ENCODE measurements at regions not wholly inside any gene's neighbourhood (a gene's known extent, or its start where the extent isn't known, plus 50 kb on each side); places are given as distances from the start of the nearest gene placed in this dataset.
"Not testable (repeated sequence)": the region's sequence is repeated elsewhere in the genome, so short reads cannot be mapped to it uniquely, and the experiment has no call there.

GRCh38 chr2:156781677-156782076 lies 345.5 kb downstream of the GPD2 start:
- not testable (repeated sequence) for DNase-seq

DNA sequence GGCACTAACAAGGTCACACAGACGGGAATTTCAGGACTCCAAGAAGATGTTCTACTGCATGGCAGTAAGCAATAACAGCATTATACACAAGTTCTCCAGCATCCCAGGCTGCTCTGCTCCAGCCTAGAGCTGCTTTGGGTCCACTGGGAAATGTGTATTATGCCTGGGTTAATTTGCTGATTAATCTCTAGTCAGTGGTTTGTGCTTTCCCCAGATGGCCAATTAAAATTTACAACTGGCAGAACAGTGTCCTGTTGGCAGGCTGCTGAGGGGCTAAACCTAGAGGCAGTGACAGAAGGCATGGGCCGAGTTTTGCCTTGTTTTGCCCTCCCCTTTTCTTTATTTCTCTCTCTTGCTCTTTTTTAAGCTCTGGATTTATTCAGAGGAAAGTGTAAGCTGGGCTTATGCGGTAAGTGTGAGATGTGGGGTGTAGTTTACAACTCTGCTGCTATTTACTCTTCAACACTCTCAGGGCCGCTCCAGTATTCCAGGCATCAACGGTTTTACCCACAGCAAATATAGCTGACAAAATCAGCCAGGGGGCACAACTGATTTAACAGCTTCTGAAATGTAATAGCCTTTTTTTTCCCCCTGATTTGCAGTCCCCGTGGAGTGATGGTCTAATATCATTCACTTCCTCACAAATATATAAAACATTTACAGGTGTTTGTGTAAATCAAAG lies 348.0 kb downstream of the GPD2 start:
- no peak for DNase-seq

DNA sequence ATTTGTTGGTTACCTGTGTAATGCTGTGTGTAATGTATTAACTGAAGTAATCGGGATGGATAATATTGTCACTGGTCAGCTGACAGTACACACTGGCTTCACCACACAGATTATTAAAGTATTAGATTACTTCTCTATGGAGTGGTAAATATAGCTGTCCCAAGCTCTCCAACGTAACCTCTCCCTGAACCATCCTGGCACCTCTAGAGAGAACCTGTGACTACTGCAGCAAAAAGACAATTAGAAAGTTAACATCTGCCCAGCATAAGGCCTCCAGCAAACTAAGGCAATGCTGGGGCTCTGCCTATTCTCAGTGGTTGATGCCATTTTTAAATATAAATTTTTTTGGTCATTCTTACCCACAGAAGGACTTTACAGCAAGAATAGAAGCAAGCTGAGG lies 351.3 kb downstream of the GPD2 start:
- DNase-seq: no peak

DNA sequence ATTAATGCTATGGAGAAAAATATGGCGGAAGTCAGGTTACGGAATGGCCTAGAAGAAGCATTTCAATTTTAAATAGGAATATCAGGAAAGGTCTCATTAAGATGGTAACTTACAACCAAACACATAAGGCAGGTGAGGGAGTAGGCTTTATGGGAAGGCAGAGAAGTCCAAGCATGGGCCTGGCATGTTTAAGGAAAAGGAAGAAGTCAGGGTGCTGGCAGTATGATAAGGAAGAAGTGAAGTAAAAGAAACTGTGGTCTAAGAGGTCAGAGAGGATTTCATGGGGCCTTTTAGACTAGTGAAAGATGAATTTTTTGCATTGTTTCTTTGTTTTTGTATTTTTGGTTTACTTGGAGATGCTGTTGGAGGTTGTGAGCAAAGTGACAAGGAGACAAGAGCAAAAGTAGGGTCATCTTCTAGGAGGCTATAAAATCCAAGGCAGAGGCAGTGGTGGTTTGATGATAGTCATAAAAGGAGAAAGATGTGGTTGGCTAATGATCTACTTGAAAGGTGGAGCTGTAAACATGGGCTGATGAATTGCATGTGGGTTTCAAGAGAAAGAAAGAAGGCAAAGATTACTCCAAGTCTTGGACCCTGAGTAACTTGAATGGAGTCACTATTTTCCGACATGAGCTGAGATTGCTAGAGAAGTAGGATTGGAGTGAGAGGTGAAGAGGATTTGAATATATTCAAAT lies 354.3 kb downstream of the GPD2 start:
- no peak for DNase-seq

- DNase-seq: no peak
These were observed 356.2 kb downstream of the GPD2 start for GRCh38 chr2:156792242-156792840.

- DNase-seq: no peak
These were observed 361.7 kb downstream of the GPD2 start for GRCh38 chr2:156797832-156798231.

DNA sequence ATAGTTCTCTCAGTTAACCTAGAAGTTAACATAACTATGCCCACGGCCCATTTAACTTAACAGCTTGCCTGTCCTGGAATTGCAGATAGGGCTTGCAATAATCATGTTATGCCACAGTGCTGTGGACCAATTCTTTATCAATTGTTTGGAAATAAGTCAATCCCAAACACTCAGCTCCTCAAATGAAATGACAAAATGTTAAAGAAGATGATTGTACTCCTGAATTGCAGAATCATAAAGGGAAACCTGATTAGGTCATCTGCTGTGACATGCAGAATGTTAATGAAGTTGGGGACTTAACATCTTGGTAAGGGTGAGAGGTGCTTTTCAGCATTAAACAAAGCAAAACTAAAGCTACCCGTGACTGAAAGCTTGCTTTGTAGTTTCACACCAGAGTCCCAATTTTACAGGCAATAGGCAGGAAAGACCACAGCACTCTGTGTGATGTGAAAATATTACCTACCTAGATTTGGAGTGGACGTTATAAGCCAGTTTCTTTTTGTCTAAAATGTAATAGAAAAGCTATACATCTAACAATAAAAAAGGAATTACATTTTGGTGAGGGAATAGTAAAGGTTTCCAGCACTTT lies 364.0 kb downstream of the GPD2 start:
- DNase-seq: no peak

DNA sequence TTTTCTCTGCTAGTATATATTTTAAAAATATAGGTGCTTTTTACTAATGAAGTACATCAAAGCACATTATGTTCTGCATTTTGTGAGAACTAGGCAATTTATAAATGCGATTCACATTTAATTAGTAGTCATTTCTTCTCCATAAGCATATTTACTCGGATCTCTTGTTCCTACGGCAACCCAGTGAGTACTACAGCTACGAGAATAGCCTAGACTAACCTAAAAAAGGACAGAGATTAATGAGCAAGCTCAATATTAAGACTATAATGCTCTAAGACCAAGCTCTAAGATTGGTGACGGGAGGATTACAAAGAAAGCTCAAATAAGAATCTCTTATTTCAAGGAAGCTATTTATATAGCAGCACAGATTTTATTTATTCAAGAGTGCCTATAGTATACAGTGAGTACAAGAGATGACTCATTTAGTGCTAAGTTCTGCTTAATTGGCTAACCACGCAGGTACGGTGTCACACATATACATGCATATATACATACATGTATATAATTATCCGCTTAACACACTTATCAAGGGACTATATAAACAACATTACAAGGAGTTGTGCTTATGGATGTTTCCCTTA lies 364.7 kb downstream of the GPD2 start:
- DNase-seq: no peak

- no peak for DNase-seq
These were observed 367.1 kb downstream of the GPD2 start for GRCh38 chr2:156803243-156803642.

DNA sequence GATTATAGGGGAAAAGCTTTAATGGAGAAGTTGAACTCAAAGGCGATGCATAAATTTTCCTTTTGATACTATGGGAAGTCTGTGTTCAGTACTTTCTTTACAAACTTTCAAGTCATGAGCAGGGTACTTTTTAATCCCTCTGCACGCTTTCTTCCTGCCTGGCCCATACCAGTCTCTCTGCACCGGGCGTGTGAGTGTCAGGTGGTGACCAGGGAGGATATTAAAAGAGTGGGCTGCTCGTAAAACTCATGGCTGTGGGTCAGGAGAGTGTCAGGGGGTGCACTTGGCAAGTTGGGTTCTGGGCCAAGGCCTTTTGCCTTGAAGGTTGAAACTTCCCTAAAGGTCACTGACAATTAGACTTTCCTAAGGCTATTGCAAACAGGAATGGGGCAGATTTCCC lies 367.8 kb downstream of the GPD2 start:
- no peak for DNase-seq

DNA sequence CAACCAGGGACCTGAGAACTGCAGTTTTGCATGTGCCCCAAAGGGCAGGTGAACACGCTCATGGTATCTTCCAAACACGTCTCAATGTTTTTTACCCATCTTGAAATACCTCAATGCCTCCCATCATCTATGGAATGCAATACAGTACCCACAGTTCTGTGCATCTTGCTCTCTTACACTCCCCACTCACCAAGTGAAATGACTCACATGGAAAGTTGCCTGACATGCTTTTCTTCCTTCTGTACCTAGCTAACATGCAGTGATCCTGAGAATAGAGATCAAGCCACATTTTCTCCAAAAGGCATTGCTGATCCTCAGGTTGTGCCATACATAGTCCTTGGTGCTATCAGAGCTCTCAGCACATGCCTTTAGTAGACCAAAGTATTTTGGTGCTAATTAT lies 373.9 kb downstream of the GPD2 start:
- DNase-seq: no peak

GRCh38 chr2:156812496-156812895 lies 376.3 kb downstream of the GPD2 start:
- DNase-seq: no peak

DNA sequence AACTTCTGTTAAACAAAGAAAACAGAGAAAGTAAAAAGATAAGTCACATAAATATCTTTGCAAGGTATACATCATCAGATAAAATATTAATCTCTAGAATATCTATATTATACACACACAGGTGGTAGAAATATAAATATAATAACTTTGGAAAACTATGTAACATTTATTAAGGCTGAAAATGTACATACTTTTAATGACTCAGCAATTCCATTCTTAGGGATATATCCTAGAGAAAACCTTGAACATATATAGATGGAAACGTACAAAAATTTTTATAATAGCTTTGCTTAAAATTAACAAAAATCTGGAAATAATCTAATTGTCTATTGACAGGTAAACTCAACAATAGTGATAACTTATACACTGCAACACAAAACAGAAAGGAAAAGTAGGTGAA lies 381.3 kb downstream of the GPD2 start:
- no peak for DNase-seq

GRCh38 chr2:156818221-156818620 lies 382.0 kb downstream of the GPD2 start:
- DNase-seq: no peak

GRCh38 chr2:156818944-156819343 lies 382.8 kb downstream of the GPD2 start:
- no peak for DNase-seq

- DNase-seq: no peak
These were observed 390.3 kb downstream of the GPD2 start for GRCh38 chr2:156826341-156826933.

GRCh38 chr2:156834431-156834830 lies 398.3 kb downstream of the GPD2 start:
- DNase-seq: no peak

DNA sequence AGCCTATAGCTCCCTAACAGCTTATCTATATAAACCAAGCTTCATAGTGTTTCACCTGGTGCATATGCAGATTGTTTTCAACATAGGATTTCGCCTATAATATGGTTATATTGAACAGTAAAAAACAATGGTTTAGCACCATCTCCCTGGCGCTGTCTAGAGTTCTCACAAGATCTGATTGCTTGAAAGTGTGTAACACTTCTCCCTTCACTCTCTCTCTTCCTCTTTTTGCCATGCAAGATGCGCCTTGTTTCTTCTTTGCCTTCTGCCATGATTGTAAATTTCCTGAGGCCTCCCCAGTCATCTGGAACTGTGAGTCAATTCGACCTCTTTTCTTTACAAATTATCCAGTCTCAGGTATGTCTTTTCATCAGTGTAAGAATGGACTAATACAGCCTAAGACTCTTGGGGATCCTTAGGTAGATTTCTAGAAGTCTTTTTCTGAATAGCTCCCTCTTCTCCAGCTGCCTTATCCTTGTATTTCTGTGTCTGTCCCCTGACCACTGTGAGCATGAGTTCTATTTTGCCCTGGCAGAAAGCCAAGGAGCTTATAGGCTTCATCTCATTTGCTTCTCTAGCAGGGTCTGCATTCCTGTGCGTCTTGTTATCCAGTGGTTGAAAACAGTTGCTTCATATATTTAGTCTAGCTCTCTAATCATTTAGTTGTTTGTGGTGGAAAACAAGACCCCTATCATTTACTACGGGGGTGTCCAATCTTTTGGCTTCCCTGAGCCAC lies 401.6 kb downstream of the GPD2 start:
- DNase-seq: no peak

DNA sequence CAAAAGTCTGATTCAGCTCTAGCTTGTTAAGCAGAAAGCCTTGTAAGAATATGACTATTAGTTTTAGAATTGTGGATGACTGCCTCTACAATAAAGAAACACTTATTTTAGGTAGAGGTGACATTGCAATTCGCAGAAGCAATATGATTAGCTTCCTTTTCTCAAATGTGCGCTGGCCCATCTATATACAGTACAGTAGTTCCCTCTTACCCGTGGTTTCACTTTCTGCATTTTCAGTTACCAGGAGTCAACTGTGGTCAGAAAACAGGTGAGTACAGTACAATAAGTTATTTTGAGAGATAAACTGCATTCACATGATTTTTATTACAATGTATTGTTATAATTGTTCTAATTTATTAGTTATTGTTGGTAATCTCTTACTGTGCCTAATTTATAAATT lies 405.1 kb downstream of the GPD2 start:
- DNase-seq: no peak

DNA sequence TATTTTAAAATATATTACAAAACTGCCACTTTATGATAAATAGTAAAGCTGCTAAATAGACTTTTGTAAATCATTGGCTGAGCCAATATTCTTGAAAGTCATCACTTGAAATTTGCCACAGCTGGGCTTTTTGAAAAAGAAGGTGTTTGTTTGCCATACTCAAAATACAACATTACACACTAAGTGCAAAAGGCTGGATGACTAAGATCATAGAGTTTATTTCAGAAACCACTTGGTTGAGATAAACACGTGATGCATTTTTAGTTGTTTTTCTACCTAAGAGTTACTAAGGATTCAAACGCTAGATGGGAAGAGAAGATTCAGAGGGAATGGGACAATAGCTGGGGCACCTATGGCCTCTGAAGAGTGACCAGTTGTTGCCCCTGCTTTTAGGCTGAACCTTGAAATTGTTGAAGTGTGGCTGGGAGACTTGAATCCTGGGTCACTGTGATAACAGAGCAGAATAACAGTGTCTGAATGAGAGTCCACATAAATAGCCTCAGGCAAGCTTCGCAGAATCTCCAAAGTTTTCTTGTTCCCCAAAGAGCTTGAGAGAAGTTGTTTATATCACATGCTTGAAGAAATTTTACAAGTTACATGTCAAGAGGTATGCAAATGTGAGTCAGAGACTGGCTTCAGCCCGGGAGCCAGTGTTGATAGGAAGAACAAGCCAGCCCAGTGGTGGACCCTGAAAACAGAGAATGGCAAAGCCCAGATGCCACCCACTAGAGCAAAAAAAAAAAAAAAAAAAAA lies 409.8 kb downstream of the GPD2 start:
- no peak for DNase-seq

- no peak for DNase-seq
These were observed 405.3 kb upstream of the GALNT5 start for GRCh38 chr2:156852210-156852609.

GRCh38 chr2:156852681-156853080 lies 404.8 kb upstream of the GALNT5 start:
- DNase-seq: no peak

Measured in activated CD4-positive, alpha-beta T cell treated with anti-CD3 and anti-CD28 coated beads, Interleukin-2, amount 50 U/mL, for 16 hours (primary cell).